ENCODE measurements at regions not wholly inside any gene's neighbourhood (a gene's known extent, or its start where the extent isn't known, plus 50 kb on each side); places are given as distances from the start of the nearest gene placed in this dataset.

DNA sequence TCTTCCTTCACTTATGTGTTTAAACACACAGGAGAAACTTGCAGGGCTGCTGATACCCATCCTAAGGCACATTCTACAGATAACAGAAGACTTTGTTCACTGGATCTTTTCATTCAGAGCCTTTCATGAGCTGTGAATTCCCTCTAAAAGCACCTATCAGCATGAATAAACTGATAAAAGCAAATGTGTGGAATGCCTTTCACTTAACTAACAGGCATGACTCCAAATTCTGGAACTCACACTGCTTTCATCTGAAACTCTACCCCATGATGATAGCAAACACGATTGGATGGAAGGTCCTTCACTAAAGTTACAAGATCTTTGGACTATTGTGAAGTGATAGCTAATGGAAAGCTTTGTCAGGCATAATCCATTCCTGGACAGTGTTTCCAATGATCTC, 457.3 kb downstream of the EFNB2 start (continued):
- no peak for TF ChIP-seq JUND (IDR thresholded peaks at IDR 0.05; ENCODE audit: low read length)
- TF ChIP-seq CBX8 (IDR thresholded peaks at IDR 0.05; ENCODE audit: borderline replicate concordance, low read depth, low read length): no peak
- no peak for TF ChIP-seq PHF8 (conservative IDR thresholded peaks at IDR 0.05; ENCODE audit: low read depth, low read length)
- no peak for TF ChIP-seq POLR2AphosphoS5 (IDR thresholded peaks at IDR 0.05; ENCODE audit: low read depth, low read length)
